ENCODE measurements at regions not wholly inside any gene's neighbourhood (a gene's known extent, or its start where the extent isn't known, plus 50 kb on each side); places are given as distances from the start of the nearest gene placed in this dataset.

DNA sequence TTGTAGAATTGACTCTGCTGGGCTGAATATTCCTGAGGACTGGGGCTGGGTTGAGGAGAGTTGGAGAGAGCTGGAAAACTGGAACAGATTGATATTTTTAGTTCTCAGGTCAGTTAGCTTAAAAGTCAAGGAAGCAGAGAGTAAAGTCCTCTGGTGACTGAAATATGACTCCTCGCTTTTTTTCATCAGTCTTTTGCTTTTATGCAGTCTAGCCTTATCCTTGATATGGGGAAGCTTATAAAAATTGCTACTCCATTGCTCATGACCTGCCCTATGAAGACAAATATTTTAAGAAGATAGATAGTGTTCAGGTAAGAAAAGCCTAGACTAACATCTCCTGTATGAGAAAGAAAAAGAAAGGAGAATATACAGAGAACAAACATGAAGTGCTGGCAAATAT lies 152.7 kb downstream of the C4orf33 start:
- H3K27ac Mint-ChIP-seq: no peak overlapping the region
- DNase-seq (ENCODE audit: low spot score in 2 of 2, unreplicated experiment in 2 of 2): no peak
- H3K36me3 Mint-ChIP-seq: no peaks in the 10 kb centered on the region
- H3K9me3 Mint-ChIP-seq: no peaks in the 10 kb centered on the region
- TF ChIP-seq, protein P1, sequence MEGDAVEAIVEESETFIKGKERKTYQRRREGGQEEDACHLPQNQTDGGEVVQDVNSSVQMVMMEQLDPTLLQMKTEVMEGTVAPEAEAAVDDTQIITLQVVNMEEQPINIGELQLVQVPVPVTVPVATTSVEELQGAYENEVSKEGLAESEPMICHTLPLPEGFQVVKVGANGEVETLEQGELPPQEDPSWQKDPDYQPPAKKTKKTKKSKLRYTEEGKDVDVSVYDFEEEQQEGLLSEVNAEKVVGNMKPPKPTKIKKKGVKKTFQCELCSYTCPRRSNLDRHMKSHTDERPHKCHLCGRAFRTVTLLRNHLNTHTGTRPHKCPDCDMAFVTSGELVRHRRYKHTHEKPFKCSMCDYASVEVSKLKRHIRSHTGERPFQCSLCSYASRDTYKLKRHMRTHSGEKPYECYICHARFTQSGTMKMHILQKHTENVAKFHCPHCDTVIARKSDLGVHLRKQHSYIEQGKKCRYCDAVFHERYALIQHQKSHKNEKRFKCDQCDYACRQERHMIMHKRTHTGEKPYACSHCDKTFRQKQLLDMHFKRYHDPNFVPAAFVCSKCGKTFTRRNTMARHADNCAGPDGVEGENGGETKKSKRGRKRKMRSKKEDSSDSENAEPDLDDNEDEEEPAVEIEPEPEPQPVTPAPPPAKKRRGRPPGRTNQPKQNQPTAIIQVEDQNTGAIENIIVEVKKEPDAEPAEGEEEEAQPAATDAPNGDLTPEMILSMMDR (IDR thresholded peaks at IDR 0.05; ENCODE audit: unreplicated experiment): no peak
- peaks cover 55% of the 10 kb centered on the region for H3K27me3 Mint-ChIP-seq (ENCODE audit: low read depth)
- peaks cover 21% of the 10 kb centered on the region for H3K4me1 Mint-ChIP-seq
- H3K4me3 Mint-ChIP-seq: no peak overlapping the region

DNA sequence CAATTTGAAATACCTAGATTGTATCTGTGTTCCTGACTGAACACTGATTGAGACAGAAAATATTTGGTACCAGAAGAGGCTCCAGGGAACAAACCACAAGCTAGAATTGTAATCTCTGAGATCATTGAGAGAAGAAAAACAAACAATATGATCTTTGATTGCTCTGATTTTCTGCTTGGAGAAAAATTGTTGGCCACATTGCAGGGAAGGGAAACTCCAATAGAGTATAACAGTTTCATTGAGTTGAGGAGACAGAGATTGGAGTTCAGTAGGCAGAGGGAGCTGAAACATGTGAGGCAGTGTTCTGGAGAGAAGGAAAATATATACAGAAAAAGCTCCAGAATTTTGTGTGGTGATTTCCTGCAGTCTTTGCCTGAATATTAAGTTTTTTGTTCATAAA lies 158.2 kb downstream of the C4orf33 start:
- DNase-seq (ENCODE audit: low spot score in 2 of 2, unreplicated experiment in 2 of 2): no peak
- Mint-ChIP-seq H3K36me3 (no peaks in the 10 kb centered on the region), H3K9me3 (peaks cover 11% of the 10 kb centered on the region), H3K27me3 (ENCODE audit: low read depth) (peaks cover 46% of the 10 kb centered on the region), H3K4me3 (no peak overlapping the region), H3K27ac (no peak overlapping the region), H3K4me1 (peaks cover 2% of the 10 kb centered on the region)
- TF ChIP-seq, protein P1 (IDR thresholded peaks at IDR 0.05; ENCODE audit: unreplicated experiment): no peak

DNA sequence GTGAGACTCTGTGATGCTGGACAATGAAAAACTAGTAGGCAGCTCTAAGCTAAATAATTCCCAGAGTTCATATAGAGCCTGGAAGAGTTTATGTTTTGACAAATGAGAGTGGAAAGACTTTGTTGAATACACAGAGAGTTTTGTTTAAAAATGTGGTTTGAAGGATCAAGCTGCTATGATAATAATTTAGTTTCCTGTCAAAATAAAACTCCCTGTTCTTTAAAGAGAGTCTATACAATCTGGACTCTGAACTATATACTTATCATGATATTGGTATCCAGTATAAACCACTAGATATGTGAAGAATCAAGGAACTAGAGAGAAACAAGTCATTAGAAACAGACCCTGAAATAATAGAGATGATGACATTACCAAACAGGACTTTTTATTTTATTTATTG lies 158.6 kb downstream of the C4orf33 start:
- Mint-ChIP-seq H3K36me3 (no peaks in the 10 kb centered on the region), H3K27ac (no peak overlapping the region)

DNA sequence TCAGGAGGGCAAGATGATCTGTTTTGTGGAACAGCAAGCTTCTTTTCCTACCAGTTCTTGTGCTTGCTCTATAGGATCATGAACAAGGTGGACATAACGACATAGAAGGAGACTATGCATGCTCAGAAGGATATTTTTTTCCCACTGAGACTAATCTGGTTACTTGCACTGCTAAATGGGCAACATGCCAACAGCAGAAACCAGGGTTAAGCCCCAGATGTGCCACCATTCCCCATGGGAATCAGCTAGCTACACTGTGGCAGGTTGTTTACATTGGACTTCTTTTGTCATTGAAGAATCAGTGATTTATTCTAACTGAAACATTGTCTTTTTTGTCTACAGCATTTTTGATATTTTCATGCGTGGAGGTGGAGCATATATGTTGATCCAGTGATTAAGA lies 165.6 kb downstream of the C4orf33 start:
- H3K4me1 Mint-ChIP-seq: no peaks in the 10 kb centered on the region
- no peaks in the 10 kb centered on the region for H3K36me3 Mint-ChIP-seq
- no peak overlapping the region for H3K4me3 Mint-ChIP-seq
- H3K9me3 Mint-ChIP-seq: no peaks in the 10 kb centered on the region
- DNase-seq (ENCODE audit: low spot score in 2 of 2, unreplicated experiment in 2 of 2): no peak
- no peak overlapping the region for H3K27ac Mint-ChIP-seq
- peaks cover 74% of the 10 kb centered on the region for H3K27me3 Mint-ChIP-seq (ENCODE audit: low read depth)
- TF ChIP-seq, protein P1 (IDR thresholded peaks at IDR 0.05; ENCODE audit: unreplicated experiment): no peak

More for the DNA sequence above, 158.6 kb downstream of the C4orf33 start:
- Mint-ChIP-seq H3K4me1 (no peaks in the 10 kb centered on the region), H3K9me3 (peaks cover 11% of the 10 kb centered on the region), H3K27me3 (ENCODE audit: low read depth) (peaks cover 50% of the 10 kb centered on the region), H3K4me3 (no peak overlapping the region)
- DNase-seq (ENCODE audit: low spot score in 2 of 2, unreplicated experiment in 2 of 2): no peak
- TF ChIP-seq, protein P1 (IDR thresholded peaks at IDR 0.05; ENCODE audit: unreplicated experiment): no peak

DNA sequence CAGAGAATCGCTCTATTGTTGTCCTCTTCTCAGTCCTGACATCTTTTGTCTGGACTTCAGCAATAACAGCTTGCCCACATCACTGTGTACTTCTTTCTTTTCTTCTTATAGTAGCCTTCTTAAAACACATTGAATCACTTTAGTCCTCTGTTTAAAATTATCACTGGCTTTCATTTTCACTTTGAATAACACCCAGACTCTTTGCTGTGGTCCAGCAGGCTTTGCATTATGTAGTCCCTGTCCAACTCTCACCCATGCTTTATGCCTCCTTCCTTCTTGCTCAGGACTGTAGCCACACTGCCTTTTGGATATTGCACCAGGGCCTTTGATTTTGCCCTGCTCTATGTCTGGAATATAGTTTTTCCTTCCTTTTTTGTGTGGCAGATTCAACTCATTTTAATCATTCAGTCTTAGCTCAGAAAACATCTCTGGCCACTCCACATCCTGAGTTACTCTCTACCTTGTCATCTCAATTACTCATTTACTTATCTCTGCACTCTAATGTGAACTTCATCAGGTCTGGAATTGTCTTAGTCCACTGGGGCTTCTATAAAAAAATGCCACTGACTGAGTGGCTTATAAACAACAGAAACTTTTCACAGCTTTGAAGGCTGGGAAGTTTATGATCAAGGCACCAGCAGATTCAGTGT lies 168.2 kb downstream of the C4orf33 start:
- no peaks in the 10 kb centered on the region for H3K4me1 Mint-ChIP-seq
- DNase-seq (ENCODE audit: low spot score in 2 of 2, unreplicated experiment in 2 of 2): no peak

More for the DNA sequence above, 168.2 kb downstream of the C4orf33 start:
- Mint-ChIP-seq H3K36me3 (no peaks in the 10 kb centered on the region), H3K9me3 (no peaks in the 10 kb centered on the region), H3K4me3 (no peak overlapping the region), H3K27me3 (ENCODE audit: low read depth) (peaks cover 75% of the 10 kb centered on the region), H3K27ac (no peak overlapping the region)
- TF ChIP-seq, protein P1 (IDR thresholded peaks at IDR 0.05; ENCODE audit: unreplicated experiment): no peak
